H1 (cell line): ENCODE measurements at regions not wholly inside any gene's neighbourhood (a gene's known extent, or its start where the extent isn't known, plus 50 kb on each side); places are given as distances from the start of the nearest gene placed in this dataset.

Experiments used
- CTCF ChIA-PET: fragments of 300-600 bp; sonication (Branson Sonifier 250); formaldehyde crosslinking; loops from one replicate; lab custom pipeline; 2021; ENCODE audit not compliant: partially characterized antibody; lab: Charles Lee
- POLR2A ChIA-PET: fragments of 300-600 bp; sonication (Branson Sonifier 250); formaldehyde crosslinking; loops from one replicate; lab custom pipeline; 2021; ENCODE audit warnings: inconsistent platforms; ENCODE audit not compliant: partially characterized antibody; lab: Charles Lee
- DNase-seq, 2 experiments: peaks; one replicate each; pipeline versions ENCODE4 v3.0.0 to v3.0.0-alpha.2; 2010 to 2022; ENCODE audit warnings: low spot score in 2 of 2, low read depth in 1 of 2, mixed read lengths in 1 of 2
- FAIRE-seq: peaks from 2 replicates; lab custom pipeline; 2011; peaks lifted over from hg19 to GRCh38; lab: Jason Lieb, UNC
- H2AFZ ChIP-seq: 2 replicates; pipeline ENCODE4 v1.8.1; 2012; ENCODE audit warnings: low read length, inconsistent platforms
- H2AK5ac ChIP-seq: 2 replicates; pipeline ENCODE4 v1.6.1; 2013; ENCODE audit warnings: low read depth, low read length
- H2BK120ac ChIP-seq: replicated peaks from 2 replicates; pipeline ENCODE3; 2013; ENCODE audit warnings: low read depth, low read length, inconsistent platforms
- H2BK12ac ChIP-seq: 2 replicates; pipeline ENCODE4 v1.6.1; 2013; ENCODE audit warnings: low read depth, low read length
- H2BK15ac ChIP-seq: 2 replicates; pipeline ENCODE4 v1.6.1; 2013; ENCODE audit warnings: low read length
- H2BK20ac ChIP-seq: 2 replicates; pipeline ENCODE4 v1.6.1; 2013; ENCODE audit warnings: low read length
- H2BK5ac ChIP-seq: 2 replicates; pipeline ENCODE4 v1.6.1; 2013; ENCODE audit warnings: low read depth, low read length
- H3K14ac ChIP-seq: 2 replicates; pipeline ENCODE4 v1.6.1; 2013; ENCODE audit warnings: inconsistent platforms; ENCODE audit not compliant: insufficient read length
- H3K18ac ChIP-seq: 2 replicates; pipeline ENCODE4 v1.6.1; 2013; ENCODE audit warnings: low read length; ENCODE audit errors: extremely low read depth
- H3K23ac ChIP-seq: 2 replicates; pipeline ENCODE4 v1.6.1; 2013; ENCODE audit warnings: inconsistent platforms; ENCODE audit not compliant: insufficient read length
- H3K23me2 ChIP-seq: 2 replicates; pipeline ENCODE4 v1.6.1; 2013; ENCODE audit warnings: low read depth, low read length
- H3K27ac ChIP-seq: 2 replicates; pipeline ENCODE4 v1.6.1; 2011; ENCODE audit warnings: low read depth, low read length, inconsistent platforms
- H3K27me3 ChIP-seq, 4 experiments: replicated peaks in 1 of 4; 1 replicate in 1 of 4; 2 replicates in 3 of 4; pipeline versions ENCODE4 v1.6.1 to v1.8.1; 2011 to 2013; ENCODE audit warnings: low read length in 3 of 4, mild to moderate bottlenecking in 3 of 4, inconsistent platforms in 2 of 4, mixed read lengths in 2 of 4, moderate library complexity in 1 of 4; ENCODE audit not compliant: control insufficient read depth in 3 of 4, insufficient read depth in 3 of 4; ENCODE audit errors: extremely low read depth in 1 of 4
- H3K36me3 ChIP-seq, 4 experiments: 2 replicates each; pipeline versions ENCODE4 v1.6.1 to v1.8.1; 2011 to 2013; ENCODE audit warnings: mild to moderate bottlenecking in 4 of 4, low read length in 3 of 4, moderate library complexity in 2 of 4, control low read depth in 1 of 4, inconsistent platforms in 1 of 4; ENCODE audit not compliant: insufficient read depth in 4 of 4, control insufficient read depth in 2 of 4
- H3K4ac ChIP-seq: replicated peaks from 2 replicates; pipeline ENCODE3; 2013; ENCODE audit warnings: low read length, low read depth, mixed read lengths, inconsistent platforms; ENCODE audit not compliant: insufficient read length
- H3K4me1 ChIP-seq, 4 experiments: replicated peaks in 1 of 4; 1 replicate in 1 of 4; 2 replicates in 3 of 4; pipeline versions ENCODE4 v1.6.1 to v1.8.1; 2011 to 2013; ENCODE audit warnings: low read length in 3 of 4, inconsistent platforms in 2 of 4, mixed read lengths in 1 of 4; ENCODE audit not compliant: insufficient read depth in 4 of 4, control insufficient read depth in 3 of 4
- H3K4me2 ChIP-seq, 2 experiments: 2 replicates each; pipeline versions ENCODE4 v1.6.1 to v1.8.1; 2011 to 2013; ENCODE audit warnings: low read depth in 2 of 2, low read length in 2 of 2, control low read depth in 1 of 2, inconsistent platforms in 1 of 2, mild to moderate bottlenecking in 1 of 2; ENCODE audit not compliant: insufficient read depth in 1 of 2
- H3K4me3 ChIP-seq, 4 experiments: fragments of 200-600, 300-600 bp in 1 of 4; sonication (generic), shearing (Covaris generic), sonication (Bioruptor Twin) in 1 of 4; 2 replicates each; pipeline versions ENCODE4 v1.5.1 to v1.8.1; 2011 to 2016; ENCODE audit warnings: low read length in 4 of 4, low read depth in 3 of 4, control low read depth in 2 of 4, inconsistent platforms in 2 of 4, mild to moderate bottlenecking in 2 of 4, mixed read lengths in 1 of 4, moderate library complexity in 1 of 4; ENCODE audit not compliant: insufficient read depth in 2 of 4; ENCODE audit errors: extremely low read depth in 1 of 4
- H3K56ac ChIP-seq: replicated peaks from 2 replicates; pipeline ENCODE3; 2013; ENCODE audit warnings: low read depth, mild to moderate bottlenecking, mixed read lengths, low read length, inconsistent platforms; ENCODE audit not compliant: insufficient read length
- H3K79me1 ChIP-seq: 2 replicates; pipeline ENCODE4 v1.6.1; 2013; ENCODE audit warnings: low read depth, low read length, control low read depth
- H3K79me2 ChIP-seq, 2 experiments: 2 replicates each; pipeline versions ENCODE4 v1.6.1 to v1.8.1; 2012 to 2013; ENCODE audit warnings: low read length in 2 of 2, mild to moderate bottlenecking in 2 of 2, inconsistent platforms in 1 of 2; ENCODE audit not compliant: insufficient read depth in 2 of 2, control insufficient read depth in 1 of 2
- H3K9ac ChIP-seq, 4 experiments: replicated peaks in 1 of 4; 1 replicate in 1 of 4; 2 replicates in 3 of 4; pipeline versions ENCODE4 v1.6.1 to v1.8.1; 2011 to 2013; ENCODE audit warnings: low read depth in 3 of 4, low read length in 3 of 4, control low read depth in 2 of 4, mild to moderate bottlenecking in 2 of 4, moderate library complexity in 2 of 4, inconsistent platforms in 1 of 4; ENCODE audit errors: extremely low read depth in 1 of 4
- H3K9me3 ChIP-seq, 2 experiments: 2 replicates each; pipeline versions ENCODE4 v1.6.1 to v1.8.1; 2012 to 2013; ENCODE audit warnings: mild to moderate bottlenecking in 2 of 2, moderate library complexity in 2 of 2, control low read depth in 1 of 2, inconsistent platforms in 1 of 2, low read depth in 1 of 2, low read length in 1 of 2, mixed read lengths in 1 of 2; ENCODE audit not compliant: insufficient read depth in 2 of 2
- H4K20me1 ChIP-seq, 2 experiments: replicated peaks in 1 of 2; 2 replicates each; pipeline versions ENCODE3 to v1.8.1; 2011 to 2013; ENCODE audit warnings: inconsistent platforms in 2 of 2, low read length in 2 of 2, mild to moderate bottlenecking in 1 of 2; ENCODE audit not compliant: insufficient read depth in 2 of 2, control insufficient read depth in 1 of 2
- H4K5ac ChIP-seq: 2 replicates; pipeline ENCODE4 v1.6.1; 2013; ENCODE audit warnings: low read length, low read depth, mixed read lengths, inconsistent platforms; ENCODE audit not compliant: insufficient read length
- H4K8ac ChIP-seq: 2 replicates; pipeline ENCODE4 v1.8.0; 2013; ENCODE audit warnings: mild to moderate bottlenecking, moderate library complexity, low read length, inconsistent platforms; ENCODE audit not compliant: insufficient read depth; ENCODE audit errors: extremely low read depth
- H4K91ac ChIP-seq: replicated peaks from 2 replicates; pipeline ENCODE3; 2013; ENCODE audit warnings: low read length, mixed read lengths, inconsistent platforms; ENCODE audit not compliant: insufficient read length
- ATF2 ChIP-seq: IDR thresholded peaks from 2 replicates; pipeline ENCODE4 v1.6.1; 2012; ENCODE audit warnings: low read length, inconsistent platforms
- CHD2 ChIP-seq: IDR thresholded peaks from 2 replicates; pipeline ENCODE4 v1.6.1; 2012; ENCODE audit warnings: low read length, improper control_type of control experiment
- CTBP2 ChIP-seq: IDR thresholded peaks from 2 replicates; pipeline ENCODE4 v1.7.0; 2011; ENCODE audit warnings: borderline replicate concordance, mild to moderate bottlenecking, moderate library complexity, mixed read lengths, low read length; ENCODE audit not compliant: insufficient read depth, insufficient read length
- FOSL1 ChIP-seq: IDR thresholded peaks from 2 replicates; pipeline ENCODE4 v1.6.1; 2011; ENCODE audit warnings: mild to moderate bottlenecking, low read depth, low read length, moderate library complexity; ENCODE audit not compliant: insufficient read depth
- GTF2F1 ChIP-seq: IDR thresholded peaks from 2 replicates; pipeline ENCODE4 v1.6.1; 2012; ENCODE audit warnings: low read depth, low read length, improper control_type of control experiment, borderline replicate concordance
- JUN ChIP-seq: IDR thresholded peaks from 2 replicates; pipeline ENCODE4 v1.6.1; 2011; ENCODE audit warnings: low read depth, mild to moderate bottlenecking, improper control_type of control experiment, low read length
- JUND ChIP-seq: IDR thresholded peaks from 2 replicates; pipeline ENCODE4 v1.6.1; 2011; ENCODE audit warnings: mild to moderate bottlenecking, improper control_type of control experiment, low read length
- PHF8 ChIP-seq: fragments of 200-600 bp; sonication (generic); conservative IDR thresholded peaks from 2 replicates; pipeline ENCODE4 v1.7.1; 2012; ENCODE audit warnings: low read depth, mild to moderate bottlenecking, inconsistent platforms, low read length, moderate library complexity
- RFX5 ChIP-seq: IDR thresholded peaks from 2 replicates; pipeline ENCODE4 v1.6.1; 2011; ENCODE audit warnings: low read depth, low read length, improper control_type of control experiment, borderline replicate concordance
- SRF ChIP-seq: IDR thresholded peaks from 2 replicates; pipeline ENCODE4 v1.6.1; 2011; ENCODE audit warnings: mild to moderate bottlenecking, low read depth, low read length, moderate library complexity
- USF2 ChIP-seq: IDR thresholded peaks from 2 replicates; pipeline ENCODE4 v1.6.1; 2011; ENCODE audit warnings: low read length, improper control_type of control experiment
- YY1 ChIP-seq: IDR thresholded peaks from 2 replicates; pipeline ENCODE4 v1.6.1; 2011; ENCODE audit warnings: low read depth, mild to moderate bottlenecking, low read length
- WGBS, 2 experiments: shearing (Covaris generic) in 1 of 2; methylation state at CpG; one replicate each; pipeline versions ENCODE4 v1.1.6 to v1.1.7; 2013 to 2015; ENCODE audit warnings: low lambda C conversion rate in 2 of 2, mixed read lengths in 2 of 2, inconsistent platforms in 1 of 2, low coverage in 1 of 2, missing lambda C conversion rate in 1 of 2; ENCODE audit not compliant: insufficient replicate concordance in 2 of 2, insufficient coverage in 1 of 2, insufficient read length in 1 of 2; ENCODE audit errors: extremely low coverage in 1 of 2, missing lambda C conversion rate in 1 of 2; 5-methylcytosine and 5-hydroxymethylcytosine counted together

GRCh38 chr10:78909221-78909620 lies 159.5 kb upstream of the ZMIZ1 start:
- Histone ChIP-seq H2BK20ac (no peak overlapping the region), H3K14ac (no peak overlapping the region), H3K4me1 (peaks cover under 1 to 20% (median 16%) of the 10 kb centered on the region in 4 experiments), H3K79me1 (no peaks in the 10 kb centered on the region), H3K79me2 (no peaks in the 10 kb centered on the region), H4K20me1 (no peaks in the 10 kb centered on the region), H3K18ac (no peak overlapping the region; the same call in 1 of the 2 replicates), H3K4me3 (no peak overlapping the region), H2BK5ac (no peak overlapping the region), H3K27me3 (peaks cover 0 to 5% (median 0%) of the 10 kb centered on the region in 4 experiments; a peak in 2 of 7 replicates), H2BK120ac (no peak overlapping the region), H3K4me2 (no peak overlapping the region), H4K8ac (no peak overlapping the region), H3K23me2 (no peaks in the 10 kb centered on the region; the same call in 1 of the 2 replicates), H2BK12ac (no peak overlapping the region), H4K5ac (no peak overlapping the region), H3K23ac (no peak overlapping the region), H4K91ac (no peak overlapping the region), H2AK5ac (no peak overlapping the region), H3K9ac (no peak overlapping the region), H3K27ac (no peak overlapping the region), H3K4ac (no peak overlapping the region), H3K36me3 (no peaks in the 10 kb centered on the region), H3K56ac (no peak overlapping the region), H2AFZ (no peak overlapping the region), H3K9me3 (no peaks in the 10 kb centered on the region), H2BK15ac (no peak overlapping the region)
- FAIRE-seq = no peak
- DNase-seq = no peak
- ChIA-PET POLR2A (interaction anchor here (0.6 to 1.9 kb wide), 2 partner anchors 10 to 49 kb away, joined by 3 to 5 read pairs; no protein-coding TSS in a partner anchor), CTCF (interaction anchor here (1.0 to 1.9 kb wide), 3 partner anchors 10 to 533 kb away, joined by 3 to 6 read pairs (median 3); no protein-coding TSS in a partner anchor)
- WGBS, 2 experiments = 75% methylated on average over 6 of the region's 6 CpGs; no CpG with 5 or more reads in 1 of the 2 experiments
- TF ChIP-seq GTF2F1 (no peak), SRF (no peak), FOSL1 (no peak), YY1 (no peak), ATF2 (no peak), CHD2 (no peak), USF2 (no peak), JUND (no peak), PHF8 (no peak), CTBP2 (no peak), RFX5 (no peak), JUN (no peak)
